C4-2B (cell line): ENCODE measurements at regions not wholly inside any gene's neighbourhood (a gene's known extent, or its start where the extent isn't known, plus 50 kb on each side); places are given as distances from the start of the nearest gene placed in this dataset.

Experiments used
- CTCF ChIP-seq: fragments of 450-650 bp; conservative IDR thresholded peaks from 2 replicates; pipeline ENCODE4 v1.5.1; 2017; ENCODE audit warnings: mild to moderate bottlenecking
- ZFX ChIP-seq: fragments of 450-650 bp; IDR thresholded peaks from 2 replicates; pipeline ENCODE4 v1.6.1; 2017

- TF ChIP-seq CTCF (no peak), ZFX (no peak)
Measured at GRCh38 chr2:234298918-234299317, 198.0 kb downstream of the ARL4C start.
